GM23248 (cell line): ENCODE measurements at regions not wholly inside any gene's neighbourhood (a gene's known extent, or its start where the extent isn't known, plus 50 kb on each side); places are given as distances from the start of the nearest gene placed in this dataset.

ENCODE experiments used
- DNase-seq: peaks from one replicate; pipeline ENCODE4 v3.0.0-alpha.2; 2015
- H2AFZ ChIP-seq: fragments of 200-600 bp; sonication (generic); 2 replicates; pipeline ENCODE4 v1.6.1; 2016; ENCODE audit warnings: antibody characterized with exemption
- H3F3A ChIP-seq: fragments of 200-600 bp; sonication (generic); 2 replicates; pipeline ENCODE4 v1.6.1; 2016; ENCODE audit warnings: mild to moderate bottlenecking, antibody characterized with exemption, mixed run types; ENCODE audit not compliant: insufficient read depth
- H3K27ac ChIP-seq: fragments of 200-600 bp; sonication (generic); 2 replicates; pipeline ENCODE4 v1.5.1; 2016; ENCODE audit warnings: mild to moderate bottlenecking
- H3K27me3 ChIP-seq: fragments of 200-600 bp; sonication (generic); replicated peaks from 2 replicates; pipeline ENCODE4 v1.6.1; 2016; ENCODE audit warnings: mild to moderate bottlenecking; ENCODE audit not compliant: insufficient read depth
- H3K36me3 ChIP-seq: fragments of 200-600 bp; sonication (generic); 2 replicates; pipeline ENCODE4 v1.6.1; 2016; ENCODE audit warnings: low read depth, mild to moderate bottlenecking
- H3K4me1 ChIP-seq: fragments of 200-600 bp; sonication (generic); 2 replicates; pipeline ENCODE4 v1.6.1; 2016; ENCODE audit warnings: mild to moderate bottlenecking; ENCODE audit not compliant: insufficient read depth
- H3K4me2 ChIP-seq: fragments of 200-600 bp; sonication (generic); one replicate; pipeline ENCODE4 v1.6.1; 2016; ENCODE audit warnings: mild to moderate bottlenecking; ENCODE audit not compliant: unreplicated experiment
- H3K4me3 ChIP-seq: fragments of 200-600 bp; sonication (generic); 2 replicates; pipeline ENCODE4 v1.5.1; 2016; ENCODE audit warnings: mild to moderate bottlenecking
- H3K79me2 ChIP-seq: fragments of 200-600 bp; sonication (generic); 2 replicates; pipeline ENCODE4 v1.6.1; 2016; ENCODE audit warnings: mild to moderate bottlenecking; ENCODE audit not compliant: insufficient read depth
- H3K9ac ChIP-seq: fragments of 200-600 bp; sonication (generic); 2 replicates; pipeline ENCODE4 v1.6.1; 2016; ENCODE audit warnings: mild to moderate bottlenecking
- H3K9me2 ChIP-seq: fragments of 200-600 bp; sonication (generic); 2 replicates; pipeline ENCODE4 v1.6.1; 2016; ENCODE audit warnings: mixed run types, mild to moderate bottlenecking, moderate library complexity; ENCODE audit not compliant: insufficient read depth
- H3K9me3 ChIP-seq: fragments of 200-600 bp; sonication (generic); one replicate; pipeline ENCODE4 v1.6.1; 2017; ENCODE audit warnings: low read depth
- H4K20me1 ChIP-seq: fragments of 200-600 bp; sonication (generic); 2 replicates; pipeline ENCODE4 v1.6.0; 2016; ENCODE audit not compliant: insufficient read depth
- EZH2 ChIP-seq: fragments of 200-600 bp; sonication (generic); IDR thresholded peaks from 2 replicates; pipeline ENCODE4 v1.6.1; 2018; ENCODE audit warnings: antibody characterized with exemption, mild to moderate bottlenecking; ENCODE audit not compliant: insufficient read depth, poor library complexity, severe bottlenecking
- EZH2phosphoT487 ChIP-seq: fragments of 200-600 bp; sonication (generic); IDR thresholded peaks from 2 replicates; pipeline ENCODE4 v1.6.1; 2018; ENCODE audit warnings: antibody characterized with exemption, moderate library complexity, mild to moderate bottlenecking, low read depth; ENCODE audit not compliant: insufficient read depth
- WGBS, 2 experiments: methylation state at CpG; one replicate each; pipeline ENCODE4 v1.1.6; 2015 to 2017; ENCODE audit warnings: low lambda C conversion rate in 2 of 2, low coverage in 1 of 2; ENCODE audit errors: missing lambda C conversion rate in 2 of 2; 5-methylcytosine and 5-hydroxymethylcytosine counted together
- in situ Hi-C: fragments of 300-500 bp; cut with MboI; formaldehyde crosslinking; loops from 2 replicates; pipeline ENCODE4 v1.15.0; 2020

DNA sequence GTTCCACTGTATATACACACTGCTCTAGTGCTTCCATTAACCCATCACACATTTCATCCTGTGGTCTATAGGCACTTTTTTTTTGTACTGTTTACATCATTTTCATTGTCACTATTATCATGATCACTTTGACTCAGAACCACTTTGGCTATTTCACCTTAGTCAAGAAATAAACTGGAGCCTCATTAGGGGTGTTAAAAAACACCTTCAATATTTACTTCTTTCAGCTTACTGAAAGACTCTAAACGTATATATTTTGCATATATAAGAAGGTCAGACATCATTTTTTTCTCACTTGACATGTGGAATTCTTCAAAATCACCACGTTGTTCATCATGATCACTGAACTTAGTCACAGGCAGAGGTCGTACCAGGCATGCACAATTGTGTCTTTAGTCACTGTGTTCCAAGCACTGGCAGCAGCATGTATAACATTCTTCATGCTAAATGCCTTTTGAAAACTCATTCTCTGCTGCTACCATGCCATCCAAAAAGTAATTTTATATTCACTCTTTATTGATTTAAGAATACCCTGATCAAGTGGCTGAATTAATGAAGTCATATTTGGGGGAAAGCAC is 229.2 kb upstream of the ARSJ start:
- no peaks in the 10 kb centered on the region for H4K20me1 ChIP-seq
- H3K4me1 ChIP-seq, result peaks cover 11% of the 10 kb centered on the region
- in situ Hi-C loops, result no loop called here
- no peaks in the 10 kb centered on the region for H3K36me3 ChIP-seq
- H2AFZ ChIP-seq, result peak overlapping the region; percentile 13; the same call in 1 of the 2 replicates
- no peak for TF ChIP-seq EZH2
- TF ChIP-seq EZH2phosphoT487, result no peak
- H3K27ac ChIP-seq, result no peak overlapping the region
- no peak overlapping the region for H3K9ac ChIP-seq
- H3K79me2 ChIP-seq, result no peaks in the 10 kb centered on the region
- H3K27me3 ChIP-seq, result no peaks in the 10 kb centered on the region
- H3K4me2 ChIP-seq, result peak overlapping the region; percentile 18
- 11 to 19% methylated on average over 3 of the region's 3 CpGs for WGBS, 2 experiments
- no peaks in the 10 kb centered on the region for H3F3A ChIP-seq
- DNase-seq, result peak; percentile 58
- H3K9me2 ChIP-seq, result no peaks in the 10 kb centered on the region
- H3K4me3 ChIP-seq, result no peak overlapping the region
- H3K9me3 ChIP-seq, result no peaks in the 10 kb centered on the region

DNA sequence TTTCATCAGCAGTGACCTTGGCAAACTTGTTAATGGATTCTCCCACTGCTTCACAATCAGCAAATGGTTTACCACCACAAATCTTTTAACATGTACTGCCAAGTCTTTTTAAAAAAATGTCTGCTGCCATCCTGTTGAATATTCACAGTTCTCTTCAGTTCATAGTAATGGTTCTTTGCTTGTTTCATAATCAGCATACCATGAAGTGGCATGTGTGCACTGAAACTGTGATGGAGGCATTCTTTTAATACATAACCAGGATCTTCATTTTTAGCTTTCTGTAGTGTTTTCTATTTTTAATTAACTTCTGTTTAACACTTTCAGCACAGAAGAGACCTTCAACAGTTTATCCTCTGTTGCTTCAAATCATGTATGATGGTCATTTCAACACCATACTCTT is 230.1 kb upstream of the ARSJ start:
- Histone ChIP-seq H2AFZ (no peak overlapping the region), H3K4me3 (no peak overlapping the region)

DNA sequence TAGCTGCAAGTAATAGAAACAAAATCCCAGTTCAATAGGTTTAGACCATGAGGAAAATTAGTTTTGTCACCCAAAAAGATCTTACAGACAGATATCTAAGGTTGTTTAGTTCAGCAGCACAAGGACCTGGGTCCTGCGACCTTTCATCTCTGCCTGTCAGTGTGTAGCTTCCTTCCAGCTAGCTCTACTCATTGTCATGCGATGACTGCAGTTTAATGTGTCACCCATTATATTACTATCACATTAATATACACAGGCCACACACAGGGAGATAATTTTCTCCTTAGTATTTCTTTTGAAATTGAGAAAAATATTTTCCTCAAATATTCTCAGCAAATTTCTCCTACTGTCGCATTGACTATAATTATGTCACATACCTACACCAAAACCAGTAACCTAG is 232.1 kb upstream of the ARSJ start:
- WGBS, 2 experiments, result 89 to 91% methylated on average over 3 of the region's 3 CpGs
- no peak overlapping the region for H3K4me3 ChIP-seq
- no peak overlapping the region for H3K4me2 ChIP-seq
- no peaks in the 10 kb centered on the region for H3K9me3 ChIP-seq
- no peak overlapping the region for H2AFZ ChIP-seq
- no peaks in the 10 kb centered on the region for H3K9me2 ChIP-seq
- in situ Hi-C loops, result no loop called here
- no peak for DNase-seq
- no peaks in the 10 kb centered on the region for H3K79me2 ChIP-seq
- H3K27me3 ChIP-seq, result no peaks in the 10 kb centered on the region
- no peak overlapping the region for H3K27ac ChIP-seq
- no peaks in the 10 kb centered on the region for H4K20me1 ChIP-seq
- TF ChIP-seq EZH2 (no peak), EZH2phosphoT487 (no peak)
- peaks cover 11% of the 10 kb centered on the region for H3K4me1 ChIP-seq
- no peaks in the 10 kb centered on the region for H3F3A ChIP-seq
- no peaks in the 10 kb centered on the region for H3K36me3 ChIP-seq
- H3K9ac ChIP-seq, result no peak overlapping the region

More for the DNA sequence above, 230.1 kb upstream of the ARSJ start:
- Histone ChIP-seq H3K79me2 (no peaks in the 10 kb centered on the region), H3K9me3 (no peaks in the 10 kb centered on the region), H3K9ac (no peak overlapping the region), H3K4me2 (no peak overlapping the region), H3F3A (no peaks in the 10 kb centered on the region), H3K27ac (no peak overlapping the region), H3K27me3 (no peaks in the 10 kb centered on the region), H4K20me1 (no peaks in the 10 kb centered on the region), H3K9me2 (no peaks in the 10 kb centered on the region), H3K4me1 (peaks cover 11% of the 10 kb centered on the region), H3K36me3 (no peaks in the 10 kb centered on the region)
- TF ChIP-seq EZH2phosphoT487, result no peak
- no peak for DNase-seq
- in situ Hi-C loops, result no loop called here

DNA sequence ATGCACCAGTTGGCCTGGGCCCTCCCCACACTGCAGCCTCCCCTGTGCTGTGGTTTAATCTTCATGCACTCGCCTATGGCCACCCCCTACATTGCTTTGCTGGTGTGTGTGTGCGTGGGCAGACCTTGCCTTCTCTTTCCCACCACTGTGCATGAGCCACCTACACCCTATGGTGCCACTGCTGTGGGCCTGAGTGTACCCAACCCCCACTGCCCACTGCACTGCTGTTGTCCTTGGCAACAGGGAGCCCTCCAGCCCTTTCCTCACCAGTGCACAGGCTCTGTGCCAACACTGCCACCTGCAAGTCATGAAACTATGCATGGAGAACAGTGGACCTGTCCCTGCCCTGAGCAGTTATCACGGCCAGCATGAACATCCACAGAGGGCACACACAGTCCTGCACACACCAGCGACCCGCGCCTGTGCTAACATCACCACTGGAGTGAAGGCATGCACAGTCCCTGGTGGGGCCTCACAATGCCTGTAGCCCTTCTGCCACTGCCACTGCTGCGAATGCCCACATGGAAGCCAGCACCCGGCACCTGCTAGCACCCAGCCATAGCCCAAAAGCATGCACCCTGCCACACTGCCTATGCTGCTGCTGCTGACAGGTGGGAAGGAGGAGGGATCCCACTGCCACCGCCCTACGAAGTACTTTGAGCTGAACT is 237.8 kb upstream of the ARSJ start:
- H3K4me3 ChIP-seq, result no peak overlapping the region
- no peak for TF ChIP-seq EZH2
- TF ChIP-seq EZH2phosphoT487, result no peak
- 63 to 71% methylated on average over 10 of the region's 10 CpGs for WGBS, 2 experiments
- H3K27me3 ChIP-seq, result no peaks in the 10 kb centered on the region
- no peaks in the 10 kb centered on the region for H3K9me2 ChIP-seq
- no peaks in the 10 kb centered on the region for H4K20me1 ChIP-seq
- H3K4me2 ChIP-seq, result no peak overlapping the region
- H3K79me2 ChIP-seq, result no peaks in the 10 kb centered on the region
- H3K36me3 ChIP-seq, result no peaks in the 10 kb centered on the region
- in situ Hi-C loops, result no loop called here
- H3K27ac ChIP-seq, result no peak overlapping the region
- no peak overlapping the region for H2AFZ ChIP-seq
- no peaks in the 10 kb centered on the region for H3K4me1 ChIP-seq
- no peaks in the 10 kb centered on the region for H3F3A ChIP-seq
- H3K9ac ChIP-seq, result no peak overlapping the region
- DNase-seq, result no peak
- no peaks in the 10 kb centered on the region for H3K9me3 ChIP-seq
